Activated CD8-positive, alpha-beta T cell treated with anti-CD3 and anti-CD28 coated beads for 36 hours (primary cell): ENCODE measurements at regions not wholly inside any gene's neighbourhood (a gene's known extent, or its start where the extent isn't known, plus 50 kb on each side); places are given as distances from the start of the nearest gene placed in this dataset.

Experiments
- ATAC-seq: fragments of 200-7000 bp; cut with Tn5 transposase; one replicate; pipeline ENCODE4 v1.10.0; 2021; ENCODE audit warnings: mild to moderate bottlenecking, moderate library complexity
- CTCF ChIA-PET: fragments of 350-600 bp; sonication (Branson Sonifier 250); formaldehyde crosslinking; loops from one replicate; lab custom pipeline; 2021; ENCODE audit warnings: antibody characterized with exemption; lab: Charles Lee
- POLR2A ChIA-PET: fragments of 350-600 bp; sonication (Branson Sonifier 250); formaldehyde crosslinking; loops from one replicate; lab custom pipeline; 2021; ENCODE audit warnings: antibody characterized with exemption; lab: Charles Lee
- DNase-seq: peaks from one replicate; pipeline ENCODE4 v3.0.0-alpha.2; 2020
- H3K27ac Mint-ChIP-seq: one replicate; pipeline ENCODE4 v1.8.0; 2021; ENCODE audit warnings: mild to moderate bottlenecking, mixed read lengths
- H3K27me3 Mint-ChIP-seq: one replicate; pipeline ENCODE4 v1.8.0; 2021; ENCODE audit warnings: mixed read lengths
- H3K36me3 Mint-ChIP-seq: one replicate; pipeline ENCODE4 v1.8.0; 2021; ENCODE audit warnings: low read depth, mixed read lengths
- H3K4me1 Mint-ChIP-seq: one replicate; pipeline ENCODE4 v1.8.0; 2021; ENCODE audit warnings: low read depth, mixed read lengths
- H3K4me3 Mint-ChIP-seq: one replicate; pipeline ENCODE4 v1.8.0; 2021; ENCODE audit warnings: mild to moderate bottlenecking, moderate library complexity, mixed read lengths
- H3K9me3 Mint-ChIP-seq: one replicate; pipeline ENCODE4 v1.8.0; 2021; ENCODE audit warnings: mixed read lengths
- intact Hi-C: fragments of 100-400 bp; cut with micrococcal nuclease; formaldehyde crosslinking; loops from one replicate; pipeline ENCODE4 v1.10.0; 2022
- TF ChIP-seq, protein P1 (sequence below): fragments of 200-600 bp; IDR thresholded peaks from one replicate; pipeline ENCODE4 v1.8.0; 2022; ENCODE audit warnings: antibody characterized with exemption, mild to moderate bottlenecking

DNA sequence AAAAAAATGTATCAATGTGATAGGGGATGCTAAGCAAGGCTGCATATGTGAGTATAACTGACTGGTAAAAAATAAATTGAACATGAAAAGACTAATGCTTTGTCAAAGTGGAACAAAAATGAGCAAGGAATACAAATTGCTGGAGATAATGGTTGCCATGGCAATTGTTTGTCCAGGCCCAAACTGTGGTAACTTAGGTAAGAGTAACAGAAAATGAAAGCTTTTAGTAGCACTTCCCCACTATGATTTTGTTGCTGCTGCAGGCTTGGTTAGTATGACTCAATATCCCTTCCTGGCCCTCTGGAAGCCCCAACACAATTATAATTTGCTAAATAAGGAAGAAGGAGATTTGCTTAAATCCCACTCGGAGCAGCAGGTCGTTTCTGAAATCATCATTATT lies 577.1 kb downstream of the DOK5 start:
- Mint-ChIP-seq H3K27me3 (no peaks in the 10 kb centered on the region), H3K9me3 (no peaks in the 10 kb centered on the region)

DNA sequence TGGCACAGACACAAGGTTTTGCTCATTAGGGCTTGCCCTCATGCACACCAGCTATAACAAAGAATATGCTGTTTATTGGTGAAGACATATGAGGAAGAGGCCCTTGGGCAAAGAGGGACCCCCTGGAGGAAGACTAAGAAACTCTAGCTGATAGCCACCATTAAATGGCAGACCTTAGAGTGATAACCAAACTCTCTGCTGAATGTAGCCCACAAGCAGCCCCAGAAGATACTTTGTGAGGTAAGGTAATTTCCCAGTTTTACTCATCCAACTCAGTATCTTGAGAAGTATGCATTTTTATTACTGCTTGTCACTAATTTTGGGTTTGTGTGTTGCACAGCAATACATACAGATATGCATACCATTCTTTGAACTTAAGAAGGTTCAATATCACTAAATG lies 563.3 kb downstream of the DOK5 start:
- no peak for DNase-seq
- ChIA-PET CTCF (no interaction called here), POLR2A (no interaction called here)
- Mint-ChIP-seq H3K4me1 (no peaks in the 10 kb centered on the region), H3K27ac (no peak overlapping the region), H3K4me3 (no peak overlapping the region), H3K36me3 (no peaks in the 10 kb centered on the region), H3K27me3 (no peaks in the 10 kb centered on the region), H3K9me3 (peaks cover 13% of the 10 kb centered on the region)
- intact Hi-C loops: no loop called here
- TF ChIP-seq, protein P1, sequence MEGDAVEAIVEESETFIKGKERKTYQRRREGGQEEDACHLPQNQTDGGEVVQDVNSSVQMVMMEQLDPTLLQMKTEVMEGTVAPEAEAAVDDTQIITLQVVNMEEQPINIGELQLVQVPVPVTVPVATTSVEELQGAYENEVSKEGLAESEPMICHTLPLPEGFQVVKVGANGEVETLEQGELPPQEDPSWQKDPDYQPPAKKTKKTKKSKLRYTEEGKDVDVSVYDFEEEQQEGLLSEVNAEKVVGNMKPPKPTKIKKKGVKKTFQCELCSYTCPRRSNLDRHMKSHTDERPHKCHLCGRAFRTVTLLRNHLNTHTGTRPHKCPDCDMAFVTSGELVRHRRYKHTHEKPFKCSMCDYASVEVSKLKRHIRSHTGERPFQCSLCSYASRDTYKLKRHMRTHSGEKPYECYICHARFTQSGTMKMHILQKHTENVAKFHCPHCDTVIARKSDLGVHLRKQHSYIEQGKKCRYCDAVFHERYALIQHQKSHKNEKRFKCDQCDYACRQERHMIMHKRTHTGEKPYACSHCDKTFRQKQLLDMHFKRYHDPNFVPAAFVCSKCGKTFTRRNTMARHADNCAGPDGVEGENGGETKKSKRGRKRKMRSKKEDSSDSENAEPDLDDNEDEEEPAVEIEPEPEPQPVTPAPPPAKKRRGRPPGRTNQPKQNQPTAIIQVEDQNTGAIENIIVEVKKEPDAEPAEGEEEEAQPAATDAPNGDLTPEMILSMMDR: no peak
- ATAC-seq: no peak

More for the DNA sequence above, 577.1 kb downstream of the DOK5 start:
- no peak overlapping the region for H3K4me3 Mint-ChIP-seq
- H3K36me3 Mint-ChIP-seq: no peaks in the 10 kb centered on the region
- no peak overlapping the region for H3K27ac Mint-ChIP-seq
- ChIA-PET POLR2A (no interaction called here), CTCF (no interaction called here)
- TF ChIP-seq, protein P1: no peak
- intact Hi-C loops: no loop called here
- no peak for DNase-seq
- H3K4me1 Mint-ChIP-seq: no peaks in the 10 kb centered on the region
- ATAC-seq: no peak

DNA sequence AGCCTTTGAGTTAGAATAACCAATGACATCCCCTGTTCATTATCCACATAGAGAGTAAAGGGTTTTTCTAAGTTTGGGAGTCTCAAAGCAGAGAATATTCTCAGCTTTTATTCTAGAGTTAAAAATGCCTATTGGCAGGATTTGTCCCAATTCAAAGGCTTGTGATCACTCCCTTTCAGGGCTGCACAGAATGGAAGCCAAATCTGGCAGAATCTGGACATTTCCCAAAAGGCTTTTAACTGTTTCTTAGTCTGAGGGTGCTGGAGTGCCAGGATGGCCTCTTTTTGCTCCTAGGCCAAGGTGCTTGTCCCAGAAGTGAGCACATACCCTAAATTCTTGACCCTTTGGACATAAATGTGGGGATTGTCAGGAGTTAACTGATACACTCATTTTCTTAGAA lies 556.6 kb downstream of the DOK5 start:
- TF ChIP-seq, protein P1: no peak
- ATAC-seq (no peak), DNase-seq (no peak)
- Mint-ChIP-seq H3K36me3 (no peaks in the 10 kb centered on the region), H3K27ac (no peak overlapping the region), H3K9me3 (peaks cover 4% of the 10 kb centered on the region), H3K4me3 (no peak overlapping the region), H3K4me1 (no peaks in the 10 kb centered on the region), H3K27me3 (no peaks in the 10 kb centered on the region)
- intact Hi-C loops: no loop called here
- POLR2A ChIA-PET: no interaction called here
- CTCF ChIA-PET: no interaction called here

DNA sequence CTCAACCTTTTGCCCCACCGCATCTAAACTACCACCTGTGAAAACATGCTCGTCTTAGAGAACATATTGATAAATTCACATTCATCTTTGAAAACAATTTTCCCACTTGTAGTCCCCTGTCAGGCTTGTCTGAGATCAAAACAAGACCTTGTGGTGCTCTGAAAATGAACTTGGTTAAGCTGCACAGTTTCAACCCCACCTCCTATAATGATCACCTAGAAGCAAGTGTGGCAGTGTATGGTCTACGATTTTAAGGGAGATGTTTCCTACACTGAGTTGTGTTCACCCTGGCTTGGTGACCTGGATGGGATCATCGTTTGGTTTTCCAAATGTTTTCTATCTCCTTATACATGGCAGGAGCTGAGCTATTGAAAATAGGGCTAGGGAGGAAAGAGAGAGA lies 539.4 kb downstream of the DOK5 start:
- H3K4me3 Mint-ChIP-seq: no peak overlapping the region
- POLR2A ChIA-PET: no interaction called here
- CTCF ChIA-PET: no interaction called here
- H3K27me3 Mint-ChIP-seq: no peaks in the 10 kb centered on the region
- H3K4me1 Mint-ChIP-seq: no peaks in the 10 kb centered on the region
- no peak overlapping the region for H3K27ac Mint-ChIP-seq
- no peaks in the 10 kb centered on the region for H3K9me3 Mint-ChIP-seq
- DNase-seq (no peak), ATAC-seq (no peak)
- TF ChIP-seq, protein P1: no peak
- H3K36me3 Mint-ChIP-seq: no peaks in the 10 kb centered on the region
- intact Hi-C loops: no loop called here

DNA sequence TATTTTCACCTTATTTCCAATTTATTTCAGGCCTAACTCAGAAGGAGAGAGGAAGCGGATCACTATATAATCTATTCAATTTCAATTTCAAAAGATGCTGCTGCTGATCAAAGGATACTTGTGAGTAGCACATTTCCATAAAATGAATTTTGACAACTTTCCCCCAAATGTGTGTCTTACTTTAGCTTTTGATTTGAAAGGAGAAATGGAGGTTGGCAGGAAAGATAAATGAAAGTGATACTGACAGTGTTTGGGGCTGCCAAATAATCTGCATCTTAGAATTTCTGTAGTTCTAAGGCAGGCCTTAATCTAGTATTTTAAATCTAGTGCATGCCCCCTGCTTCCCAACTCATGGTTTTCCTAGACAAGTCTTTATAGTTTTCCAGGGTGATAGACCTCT lies 535.4 kb downstream of the DOK5 start:
- TF ChIP-seq, protein P1: no peak
- H3K27ac Mint-ChIP-seq: no peak overlapping the region
- H3K36me3 Mint-ChIP-seq: no peaks in the 10 kb centered on the region
- CTCF ChIA-PET: no interaction called here
- no peak overlapping the region for H3K4me3 Mint-ChIP-seq
- no peaks in the 10 kb centered on the region for H3K9me3 Mint-ChIP-seq
- no peaks in the 10 kb centered on the region for H3K4me1 Mint-ChIP-seq
- POLR2A ChIA-PET: no interaction called here
- no peak for DNase-seq
- H3K27me3 Mint-ChIP-seq: no peaks in the 10 kb centered on the region
- intact Hi-C loops: no loop called here
- ATAC-seq: no peak
